Mucosa of stomach (tissue), 1 donor: ENCODE measurements at regions not wholly inside any gene's neighbourhood (a gene's known extent, or its start where the extent isn't known, plus 50 kb on each side); places are given as distances from the start of the nearest gene placed in this dataset.
"Not testable (repeated sequence)": the region's sequence is repeated elsewhere in the genome, so short reads cannot be mapped to it uniquely, and the experiment has no call there.

ENCODE experiments used
- H3K27me3 ChIP-seq: one replicate; pipeline ENCODE4 v1.7.0; 2013; ENCODE audit warnings: mild to moderate bottlenecking, low read length; ENCODE audit not compliant: control insufficient read depth, insufficient read depth
- H3K36me3 ChIP-seq: one replicate; pipeline ENCODE4 v1.7.0; 2013; ENCODE audit warnings: low read length; ENCODE audit not compliant: control insufficient read depth, insufficient read depth
- H3K4me1 ChIP-seq: one replicate; pipeline ENCODE4 v1.7.0; 2013; ENCODE audit warnings: mild to moderate bottlenecking, low read length; ENCODE audit not compliant: control insufficient read depth, insufficient read depth
- H3K4me3 ChIP-seq: one replicate; pipeline ENCODE4 v1.7.0; 2013; ENCODE audit warnings: low read length
- H3K9ac ChIP-seq: one replicate; pipeline ENCODE4 v1.7.0; 2013; ENCODE audit warnings: mild to moderate bottlenecking, low read length, moderate library complexity
- H3K9me3 ChIP-seq: one replicate; pipeline ENCODE4 v1.7.0; 2013; ENCODE audit warnings: mild to moderate bottlenecking, low read length, moderate library complexity; ENCODE audit not compliant: control insufficient read depth
- donor health status: Pancreatic carcinoma.

DNA sequence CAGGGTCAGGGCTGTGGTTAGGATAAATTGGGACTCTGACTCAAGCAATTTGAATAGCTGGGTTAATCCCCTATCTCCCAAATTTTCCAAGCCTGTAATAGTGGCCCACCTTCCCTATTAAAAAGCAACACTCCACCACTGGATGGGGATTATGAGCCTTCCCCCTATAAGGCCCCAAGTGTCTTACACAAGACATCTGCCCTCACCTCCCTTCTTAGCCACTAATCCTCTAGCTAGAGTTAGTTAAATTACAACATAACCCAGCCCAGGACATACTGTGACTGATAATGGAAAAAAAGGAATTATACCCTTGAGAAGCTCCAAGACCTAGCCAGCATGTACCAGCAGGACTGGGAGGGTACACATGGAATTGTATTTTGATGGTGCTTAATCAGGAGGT, 190.4 kb downstream of the NRP2 start:
- Histone ChIP-seq H3K27me3 (no peaks in the 10 kb centered on the region), H3K4me1 (no peaks in the 10 kb centered on the region), H3K4me3 (no peak overlapping the region), H3K9ac (no peak overlapping the region), H3K36me3 (no peaks in the 10 kb centered on the region), H3K9me3 (no peaks in the 10 kb centered on the region)

DNA sequence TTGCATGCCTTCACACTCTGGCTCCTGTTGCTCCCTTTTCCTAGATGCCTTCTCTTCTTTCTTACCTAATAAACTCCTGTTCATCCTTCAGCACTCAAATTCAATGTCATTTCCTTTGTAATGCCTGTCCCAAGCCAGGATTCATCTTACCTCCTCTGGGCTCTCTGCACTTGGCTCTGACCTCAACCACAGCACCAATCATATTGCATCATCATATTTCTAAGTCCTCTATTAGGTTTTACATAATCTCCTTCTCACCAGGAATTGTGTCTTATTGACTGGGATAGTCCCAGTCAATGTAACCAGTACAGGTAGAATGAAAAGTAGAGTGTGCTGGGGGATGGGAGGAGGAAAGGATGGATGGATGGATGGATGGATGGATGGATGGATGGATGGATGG, 187.1 kb downstream of the NRP2 start:
- H3K4me1 ChIP-seq = no peaks in the 10 kb centered on the region
- H3K9ac ChIP-seq = no peak overlapping the region
- H3K9me3 ChIP-seq = no peaks in the 10 kb centered on the region
- H3K36me3 ChIP-seq = no peaks in the 10 kb centered on the region
- H3K27me3 ChIP-seq = no peaks in the 10 kb centered on the region
- H3K4me3 ChIP-seq = no peak overlapping the region

DNA sequence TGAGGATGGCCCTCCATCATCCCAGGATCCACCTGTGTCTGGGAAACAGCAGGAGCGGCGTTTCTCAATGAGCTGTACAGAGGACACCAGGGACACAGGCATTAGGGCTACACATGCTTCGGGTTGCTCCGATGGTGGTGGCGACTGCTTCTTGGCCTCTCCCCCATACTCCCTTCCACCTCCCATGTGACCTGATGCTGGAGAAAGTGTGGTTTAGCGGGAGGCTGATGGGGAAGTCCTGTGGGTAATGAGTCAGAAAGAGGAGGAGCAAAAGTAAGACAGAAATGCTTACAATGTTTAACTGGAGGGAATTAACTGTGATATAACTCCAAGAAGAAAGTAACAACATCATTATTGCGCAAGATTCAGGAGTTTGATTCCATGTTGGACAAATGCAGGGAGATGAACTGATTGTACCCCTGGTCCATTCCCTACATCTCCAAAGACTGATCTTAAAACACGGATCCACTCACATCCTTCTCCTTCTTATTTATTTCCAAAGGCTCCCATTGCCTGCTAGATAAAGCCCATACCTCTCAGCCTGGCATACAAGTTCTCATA, 186.6 kb downstream of the NRP2 start:
- Histone ChIP-seq H3K27me3 (no peaks in the 10 kb centered on the region), H3K4me1 (no peaks in the 10 kb centered on the region), H3K9me3 (no peaks in the 10 kb centered on the region), H3K9ac (no peak overlapping the region), H3K36me3 (no peaks in the 10 kb centered on the region), H3K4me3 (no peak overlapping the region)

DNA sequence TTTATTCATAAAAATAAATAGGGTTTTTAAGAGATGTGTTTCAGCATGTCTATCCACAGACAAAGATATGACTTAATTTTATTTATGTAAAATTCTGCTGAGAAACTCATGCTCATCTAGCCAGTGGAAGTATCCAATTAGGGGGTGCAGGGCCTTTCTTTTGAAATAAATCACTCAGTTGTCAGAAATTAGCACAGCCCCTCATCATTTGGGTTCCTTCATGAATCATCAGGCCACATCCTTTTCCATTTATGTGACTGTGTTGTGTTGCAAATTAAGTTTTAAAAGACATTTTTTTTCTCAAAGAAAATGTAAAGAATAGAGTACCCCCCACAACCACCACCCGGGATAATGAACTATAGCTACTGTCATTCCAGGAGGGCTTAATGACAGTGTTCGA, 185.8 kb downstream of the NRP2 start:
- no peaks in the 10 kb centered on the region for H3K27me3 ChIP-seq
- no peaks in the 10 kb centered on the region for H3K36me3 ChIP-seq
- no peaks in the 10 kb centered on the region for H3K9me3 ChIP-seq
- no peak overlapping the region for H3K9ac ChIP-seq
- no peaks in the 10 kb centered on the region for H3K4me1 ChIP-seq
- no peak overlapping the region for H3K4me3 ChIP-seq

DNA sequence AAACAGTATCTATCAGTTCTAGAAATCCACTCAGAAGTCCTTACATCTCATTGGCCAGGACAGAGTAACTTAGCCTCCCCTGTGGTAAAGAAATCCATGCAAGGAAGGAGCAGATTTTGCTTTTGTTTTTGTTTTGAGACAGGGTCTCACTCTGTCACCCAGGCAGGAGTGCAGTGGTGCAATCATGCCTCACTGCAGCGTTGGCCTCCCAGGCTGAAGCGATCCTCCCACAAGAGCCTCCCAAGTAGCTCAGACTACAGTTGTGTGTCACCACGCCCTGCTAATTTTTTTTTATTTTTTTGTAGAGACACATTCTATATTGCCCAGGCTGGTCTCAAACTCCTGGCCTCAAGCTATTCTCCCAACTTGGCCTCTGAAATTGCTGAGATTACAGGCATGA, 185.1 kb downstream of the NRP2 start:
- Histone ChIP-seq H3K9ac (no peak overlapping the region), H3K27me3 (no peaks in the 10 kb centered on the region), H3K9me3 (no peaks in the 10 kb centered on the region)

DNA sequence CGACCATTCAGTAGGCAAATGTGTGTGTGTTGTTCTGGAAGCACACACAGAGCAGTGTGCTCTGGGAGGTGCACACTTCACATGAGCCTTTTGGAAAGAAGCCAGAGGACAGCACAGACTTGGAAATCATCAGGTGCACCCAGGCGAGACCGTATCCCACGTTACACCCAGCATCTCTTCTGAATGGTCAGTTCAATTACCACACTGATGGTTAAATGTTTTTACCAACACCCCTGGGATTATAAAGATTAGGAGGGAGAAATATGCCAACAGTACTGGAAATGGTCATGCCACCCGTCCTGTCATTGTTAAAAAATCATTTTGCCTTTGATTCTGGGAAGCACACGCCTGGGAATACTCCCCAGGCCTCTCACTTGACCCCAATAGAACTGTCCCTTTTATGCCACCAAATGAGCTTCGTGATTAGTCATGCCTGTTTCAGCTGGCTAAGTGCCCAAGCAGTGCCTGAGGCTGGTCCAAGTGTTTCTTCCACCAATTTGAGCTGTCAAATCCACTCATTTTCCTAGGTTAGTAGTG, 183.7 kb downstream of the NRP2 start:
- no peaks in the 10 kb centered on the region for H3K9me3 ChIP-seq
- no peak overlapping the region for H3K4me3 ChIP-seq
- no peaks in the 10 kb centered on the region for H3K4me1 ChIP-seq
- no peak overlapping the region for H3K9ac ChIP-seq
- H3K36me3 ChIP-seq = no peaks in the 10 kb centered on the region
- no peaks in the 10 kb centered on the region for H3K27me3 ChIP-seq

More for the DNA sequence above, 185.1 kb downstream of the NRP2 start:
- Histone ChIP-seq H3K4me1 (no peaks in the 10 kb centered on the region), H3K36me3 (no peaks in the 10 kb centered on the region), H3K4me3 (no peak overlapping the region)

DNA sequence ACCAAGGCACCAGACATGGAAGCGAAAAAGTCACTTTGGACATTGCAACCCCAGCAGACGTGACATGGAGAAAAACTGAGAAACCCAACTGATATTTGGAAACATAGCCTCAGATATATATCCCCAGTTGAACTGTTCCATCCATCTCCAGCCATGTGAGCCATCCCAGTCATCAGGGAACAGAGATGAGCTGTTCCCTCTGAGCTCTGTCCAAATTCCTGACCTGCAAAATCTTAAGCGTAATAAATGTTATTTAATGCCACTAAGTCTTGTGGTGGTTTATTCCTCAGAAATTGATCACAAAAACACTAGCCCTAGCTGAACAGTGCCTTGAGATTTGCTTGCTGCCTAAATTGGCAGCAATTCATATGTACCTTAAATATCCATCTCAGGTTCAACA, 182.8 kb downstream of the NRP2 start:
- Histone ChIP-seq H3K4me1 (no peaks in the 10 kb centered on the region), H3K9ac (no peak overlapping the region), H3K36me3 (no peaks in the 10 kb centered on the region), H3K4me3 (no peak overlapping the region), H3K27me3 (no peaks in the 10 kb centered on the region), H3K9me3 (no peaks in the 10 kb centered on the region)

DNA sequence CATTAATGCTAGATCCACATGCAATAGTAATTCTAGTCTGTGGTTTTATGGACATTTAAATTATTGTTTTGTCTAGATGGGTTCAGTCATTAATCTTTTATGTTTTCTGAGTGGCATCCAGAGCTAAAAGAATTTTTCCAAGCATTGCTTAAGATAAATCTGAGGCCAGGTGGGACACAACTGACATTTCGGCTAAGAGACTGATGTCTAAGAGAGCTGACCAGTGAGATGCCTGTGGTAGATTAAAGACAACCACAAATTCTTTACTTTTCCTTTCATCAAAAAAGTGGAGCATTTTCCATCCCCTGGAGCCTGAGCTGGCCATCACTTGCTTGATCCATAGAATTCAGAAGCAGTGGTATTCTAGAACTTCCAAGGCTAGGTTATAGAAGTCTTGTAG, 182.2 kb downstream of the NRP2 start:
- H3K27me3 ChIP-seq = no peaks in the 10 kb centered on the region
- no peaks in the 10 kb centered on the region for H3K4me1 ChIP-seq
- no peaks in the 10 kb centered on the region for H3K36me3 ChIP-seq
- no peak overlapping the region for H3K9ac ChIP-seq
- H3K4me3 ChIP-seq = no peak overlapping the region
- H3K9me3 ChIP-seq = no peaks in the 10 kb centered on the region

DNA sequence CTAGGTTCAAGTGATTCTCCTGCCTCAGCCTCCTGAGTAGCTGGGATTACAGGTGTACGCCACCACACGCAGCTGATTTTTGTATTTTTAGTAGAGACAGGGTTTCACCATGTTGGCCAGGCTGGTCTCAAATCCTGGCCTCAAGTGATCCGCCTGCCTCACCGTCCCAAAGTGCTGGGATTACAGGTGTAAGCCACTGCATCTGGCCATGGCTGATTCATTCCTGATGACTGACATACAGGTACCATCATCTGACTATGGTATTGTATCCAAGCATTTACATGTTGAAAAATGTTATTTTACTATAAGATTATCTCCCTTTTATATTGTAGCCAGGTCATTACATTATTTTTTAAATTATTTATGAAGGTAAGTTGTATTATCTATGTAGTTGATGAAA, 180.5 kb downstream of the NRP2 start:
- not testable (repeated sequence) for H3K36me3 ChIP-seq, H3K9me3 ChIP-seq, H3K27me3 ChIP-seq, H3K4me3 ChIP-seq, H3K9ac ChIP-seq
- H3K4me1 ChIP-seq = peaks cover 11% of the 10 kb centered on the region

DNA sequence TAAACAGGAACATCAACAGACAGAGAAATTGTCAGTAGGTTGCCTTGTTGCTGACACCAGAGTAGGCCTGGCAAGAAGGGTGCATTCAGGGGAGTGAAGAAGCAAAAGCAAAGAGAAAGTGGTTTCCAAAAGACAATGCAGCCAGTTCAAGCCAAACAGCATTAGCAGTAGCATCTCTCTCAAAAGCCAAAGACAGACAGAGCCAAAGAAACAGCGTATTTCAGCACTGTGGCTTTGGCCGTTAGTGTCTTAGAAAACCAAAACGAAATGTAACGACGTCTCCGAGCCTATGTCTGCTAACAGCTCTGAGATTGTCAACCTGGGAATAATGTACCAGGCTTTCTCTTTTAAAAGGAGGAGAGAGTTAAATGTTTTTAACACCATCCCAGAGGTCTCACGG, 178.6 kb downstream of the NRP2 start:
- H3K9ac ChIP-seq = no peak overlapping the region
- peaks cover 11% of the 10 kb centered on the region for H3K4me1 ChIP-seq
- H3K36me3 ChIP-seq = no peaks in the 10 kb centered on the region
- H3K27me3 ChIP-seq = peaks cover 2% of the 10 kb centered on the region
- H3K4me3 ChIP-seq = no peak overlapping the region
- H3K9me3 ChIP-seq = no peaks in the 10 kb centered on the region

DNA sequence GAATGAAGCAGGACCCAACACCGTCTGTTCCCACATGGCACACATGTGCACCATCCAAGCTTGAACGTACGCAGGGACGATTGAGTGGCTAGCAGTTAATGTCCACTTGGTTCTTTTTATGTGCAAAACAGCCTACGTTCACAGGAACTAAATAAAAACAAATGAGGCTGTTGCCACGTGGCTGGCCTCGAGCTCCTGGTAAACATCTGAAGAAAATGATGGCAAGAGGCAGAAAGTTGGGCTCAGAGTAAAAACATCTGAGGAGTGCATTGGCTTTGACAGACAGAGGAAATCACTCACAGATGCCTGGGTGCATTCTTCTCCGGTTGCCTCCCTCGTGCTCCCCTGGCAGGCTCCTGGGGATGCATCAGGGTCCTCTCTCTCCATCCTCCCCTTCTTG, 177.9 kb downstream of the NRP2 start:
- H3K4me3 ChIP-seq = no peak overlapping the region
- H3K4me1 ChIP-seq = peaks cover 11% of the 10 kb centered on the region
- H3K9me3 ChIP-seq = no peaks in the 10 kb centered on the region
- no peak overlapping the region for H3K9ac ChIP-seq
- H3K36me3 ChIP-seq = no peaks in the 10 kb centered on the region
- peaks cover 2% of the 10 kb centered on the region for H3K27me3 ChIP-seq

DNA sequence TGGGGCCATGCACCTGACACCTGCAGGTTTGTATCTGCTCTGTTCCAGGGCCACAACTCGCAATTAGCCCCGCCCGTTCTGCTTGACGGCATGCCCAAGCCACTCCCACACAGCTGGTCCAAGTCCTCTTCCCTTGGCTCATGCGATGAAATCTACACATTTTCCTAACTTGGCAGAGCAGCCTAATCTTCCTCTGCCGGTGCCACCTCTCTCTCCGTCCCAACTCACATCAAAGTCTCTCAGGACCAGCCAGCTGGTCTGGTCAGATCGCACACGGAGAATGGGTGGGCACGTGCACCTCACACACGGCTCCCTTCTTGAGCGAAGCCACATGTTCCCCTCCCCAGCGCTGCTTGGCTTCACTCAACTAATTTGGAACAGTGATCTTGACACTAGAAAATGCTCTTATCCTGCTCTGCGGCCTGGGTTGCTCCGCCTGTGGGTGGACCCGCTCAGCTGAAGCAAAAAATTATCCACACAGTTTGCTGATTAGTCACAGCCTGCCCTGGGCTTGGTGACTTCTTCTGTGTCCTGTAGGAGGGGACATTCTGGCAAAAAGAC, 176.7 kb downstream of the NRP2 start:
- H3K9ac ChIP-seq = no peak overlapping the region

DNA sequence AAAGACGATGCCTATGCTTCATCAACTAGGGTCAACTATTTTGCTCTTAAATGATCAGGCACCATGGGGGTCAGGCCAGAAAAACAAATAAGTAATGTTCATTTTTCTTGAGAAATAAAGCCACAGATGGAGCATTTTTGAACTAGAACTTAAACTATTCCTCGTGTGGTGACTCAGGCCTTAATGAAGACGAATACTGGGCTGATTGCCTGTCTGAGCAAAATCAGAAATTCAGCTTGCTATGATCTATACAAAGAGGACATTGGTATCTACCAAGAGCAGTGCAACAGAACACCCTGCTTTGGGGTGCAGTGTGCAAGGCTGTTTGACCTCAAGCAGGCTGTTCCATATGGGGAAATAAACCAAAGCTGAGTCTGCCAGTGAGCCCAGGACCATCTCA, 176.0 kb downstream of the NRP2 start:
- Histone ChIP-seq H3K36me3 (no peaks in the 10 kb centered on the region), H3K27me3 (peaks cover 2% of the 10 kb centered on the region), H3K4me1 (peaks cover 11% of the 10 kb centered on the region), H3K4me3 (no peak overlapping the region), H3K9me3 (no peaks in the 10 kb centered on the region), H3K9ac (no peak overlapping the region)

More for the DNA sequence above, 176.7 kb downstream of the NRP2 start:
- Histone ChIP-seq H3K4me3 (no peak overlapping the region), H3K9me3 (no peaks in the 10 kb centered on the region), H3K27me3 (peaks cover 2% of the 10 kb centered on the region), H3K36me3 (no peaks in the 10 kb centered on the region), H3K4me1 (peaks cover 11% of the 10 kb centered on the region)
